ENCODE measurements at regions not wholly inside any gene's neighbourhood (a gene's known extent, or its start where the extent isn't known, plus 50 kb on each side); places are given as distances from the start of the nearest gene placed in this dataset.

DNA sequence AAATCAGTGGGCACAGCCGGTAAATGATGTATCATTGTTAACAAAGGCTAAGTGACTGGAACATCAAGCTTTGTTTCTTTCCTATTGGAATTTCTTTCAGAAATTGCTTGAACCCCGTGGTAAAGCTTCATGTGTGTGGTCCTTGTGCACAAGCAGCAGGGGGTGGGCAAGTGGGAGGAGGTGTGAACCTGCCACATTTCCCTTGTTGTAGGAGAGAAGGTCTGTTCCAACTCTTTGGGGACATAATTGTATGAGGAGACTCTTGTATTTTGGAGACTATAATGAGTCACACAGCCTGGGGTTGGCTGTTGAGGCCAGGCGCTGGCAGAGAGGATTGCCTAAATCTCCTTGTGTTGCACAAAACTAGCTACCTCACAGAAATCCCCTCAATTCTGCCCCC, 620.5 kb downstream of the IRX1 start:
- TF ChIP-seq GATA2 (IDR thresholded peaks at IDR 0.05; ENCODE audit: low read depth, low read length) (no peak), GATA3 (IDR thresholded peaks at IDR 0.05; ENCODE audit: low read depth, low read length) (no peak)
